Neural crest cell (in vitro differentiated cells): ENCODE measurements at regions not wholly inside any gene's neighbourhood (a gene's known extent, or its start where the extent isn't known, plus 50 kb on each side); places are given as distances from the start of the nearest gene placed in this dataset.

Source experiments
- DNase-seq: peaks from one replicate; pipeline ENCODE4 v3.0.0; 2021; ENCODE audit warnings: low read depth, mixed read lengths, low spot score
- H3K27ac Mint-ChIP-seq: one replicate; pipeline ENCODE4 v1.8.0; 2021; ENCODE audit warnings: mild to moderate bottlenecking, mixed read lengths; ENCODE audit not compliant: unreplicated experiment
- H3K27me3 Mint-ChIP-seq: 2 replicates; pipeline ENCODE4 v1.8.0; 2021; ENCODE audit warnings: low read depth, mild to moderate bottlenecking, mixed read lengths
- H3K36me3 Mint-ChIP-seq: 2 replicates; pipeline ENCODE4 v1.8.0; 2021; ENCODE audit warnings: low read depth, mild to moderate bottlenecking, mixed read lengths
- H3K4me1 Mint-ChIP-seq: 2 replicates; pipeline ENCODE4 v1.8.0; 2021; ENCODE audit warnings: mixed read lengths
- H3K4me3 Mint-ChIP-seq: one replicate; pipeline ENCODE4 v1.8.0; 2021; ENCODE audit warnings: mild to moderate bottlenecking, mixed read lengths
- H3K9me3 Mint-ChIP-seq: 2 replicates; pipeline ENCODE4 v1.8.0; 2021; ENCODE audit warnings: mixed read lengths
- CTCF ChIP-seq: fragments of 200-600 bp; sonication (generic); conservative IDR thresholded peaks from 2 replicates; pipeline ENCODE4 v1.5.0; 2021; ENCODE audit warnings: antibody characterized with exemption, mild to moderate bottlenecking

- Mint-ChIP-seq H3K36me3 (no peaks in the 10 kb centered on the region), H3K27me3 (no peaks in the 10 kb centered on the region), H3K9me3 (no peaks in the 10 kb centered on the region), H3K4me3 (no peak overlapping the region), H3K27ac (no peak overlapping the region), H3K4me1 (no peaks in the 10 kb centered on the region)
- no peak for DNase-seq
- no peak for TF ChIP-seq CTCF
Observed at GRCh38 chr2:142478206-142478605, 347.4 kb upstream of the LRP1B start.

GRCh38 chr2:142472382-142472781 is 341.6 kb upstream of the LRP1B start:
- Mint-ChIP-seq H3K4me3 (no peak overlapping the region), H3K36me3 (no peaks in the 10 kb centered on the region), H3K4me1 (no peaks in the 10 kb centered on the region), H3K9me3 (no peaks in the 10 kb centered on the region), H3K27me3 (no peaks in the 10 kb centered on the region), H3K27ac (no peak overlapping the region)
- no peak for DNase-seq
- TF ChIP-seq CTCF, result no peak

- no peak overlapping the region for H3K27ac Mint-ChIP-seq
- H3K4me3 Mint-ChIP-seq, result no peak overlapping the region
- no peaks in the 10 kb centered on the region for H3K27me3 Mint-ChIP-seq
- no peaks in the 10 kb centered on the region for H3K9me3 Mint-ChIP-seq
- TF ChIP-seq CTCF, result no peak
- no peaks in the 10 kb centered on the region for H3K36me3 Mint-ChIP-seq
- H3K4me1 Mint-ChIP-seq, result no peaks in the 10 kb centered on the region
- no peak for DNase-seq
Observed at GRCh38 chr2:142467321-142467720, 336.5 kb upstream of the LRP1B start.

- H3K36me3 Mint-ChIP-seq, result no peaks in the 10 kb centered on the region
- no peaks in the 10 kb centered on the region for H3K27me3 Mint-ChIP-seq
- H3K27ac Mint-ChIP-seq, result no peak overlapping the region
- no peaks in the 10 kb centered on the region for H3K9me3 Mint-ChIP-seq
- H3K4me1 Mint-ChIP-seq, result no peaks in the 10 kb centered on the region
- no peak for TF ChIP-seq CTCF
- DNase-seq, result no peak
- no peak overlapping the region for H3K4me3 Mint-ChIP-seq
Observed at GRCh38 chr2:142463047-142463446, 332.2 kb upstream of the LRP1B start.

GRCh38 chr2:142462306-142462705 is 331.5 kb upstream of the LRP1B start:
- Mint-ChIP-seq H3K27ac (no peak overlapping the region), H3K36me3 (no peaks in the 10 kb centered on the region), H3K9me3 (no peaks in the 10 kb centered on the region), H3K4me3 (no peak overlapping the region), H3K4me1 (no peaks in the 10 kb centered on the region), H3K27me3 (no peaks in the 10 kb centered on the region)
- DNase-seq, result no peak
- no peak for TF ChIP-seq CTCF

- Mint-ChIP-seq H3K36me3 (no peaks in the 10 kb centered on the region), H3K4me1 (no peaks in the 10 kb centered on the region), H3K27me3 (no peaks in the 10 kb centered on the region), H3K27ac (no peak overlapping the region), H3K9me3 (no peaks in the 10 kb centered on the region), H3K4me3 (no peak overlapping the region)
- DNase-seq, result no peak
- no peak for TF ChIP-seq CTCF
Observed at GRCh38 chr2:142445551-142446072, 314.8 kb upstream of the LRP1B start.
